GM13976 (cell line): ENCODE measurements at regions not wholly inside any gene's neighbourhood (a gene's known extent, or its start where the extent isn't known, plus 50 kb on each side); places are given as distances from the start of the nearest gene placed in this dataset.

Source experiments
- DNase-seq: peaks from one replicate; pipeline ENCODE4 v3.0.0; 2012; ENCODE audit warnings: low spot score
- CTCF ChIP-seq: IDR thresholded peaks from 2 replicates; pipeline ENCODE4 v1.5.1; 2012; ENCODE audit warnings: borderline replicate concordance, mild to moderate bottlenecking; ENCODE audit not compliant: insufficient read depth; ENCODE audit errors: extremely low read depth, missing control alignments, control extremely low read depth
- in situ Hi-C: fragments of 300-500 bp; cut with MboI; formaldehyde crosslinking; loops from one replicate; pipeline ENCODE4 v1.12.0; 2022; ENCODE audit warnings: low sequenced_read_pairs, mixed read lengths, inconsistent platforms; ENCODE audit not compliant: unreplicated experiment

GRCh38 chr17:74147966-74148365, 55.5 kb upstream of the RPL38 start:
- no peak for TF ChIP-seq CTCF
- DNase-seq, result peak; percentile 3
- in situ Hi-C loops, result no loop called here

GRCh38 chr17:74148446-74148845, 55.0 kb upstream of the RPL38 start:
- peak; percentile 3 for DNase-seq
- TF ChIP-seq CTCF, result no peak
- in situ Hi-C loops, result no loop called here

GRCh38 chr17:74148901-74149596, 54.4 kb upstream of the RPL38 start:
- DNase-seq, result no peak
- in situ Hi-C loops, result no loop called here
- no peak for TF ChIP-seq CTCF

- no peak for TF ChIP-seq CTCF
- DNase-seq, result no peak
- in situ Hi-C loops, result no loop called here
These were observed 53.7 kb upstream of the RPL38 start for GRCh38 chr17:74149597-74150427.

- in situ Hi-C loops, result no loop called here
- DNase-seq, result no peak
- no peak for TF ChIP-seq CTCF
These were observed 53.0 kb upstream of the RPL38 start for GRCh38 chr17:74150428-74151025.

GRCh38 chr17:74151551-74152315, 51.7 kb upstream of the RPL38 start:
- in situ Hi-C loops, result no loop called here
- DNase-seq, result no peak
- TF ChIP-seq CTCF, result no peak
